ENCODE measurements at regions not wholly inside any gene's neighbourhood (a gene's known extent, or its start where the extent isn't known, plus 50 kb on each side); places are given as distances from the start of the nearest gene placed in this dataset.
A peak's percentile ranks its signal among the peaks of the same experiment; 100 is the strongest.

GRCh38 chr5:163867324-163867723 lies 361.9 kb downstream of the MAT2B start:
- H3K9ac ChIP-seq (replicated peaks; ENCODE audit: extremely low read depth, insufficient read depth, low read length), result peak overlapping the region; percentile 97
- POLR2A ChIA-PET, result interaction anchor here (0.6 to 0.9 kb wide), 2 partner anchors 102 to 171 kb away, joined by 3 to 4 read pairs; no protein-coding TSS in a partner anchor

DNA sequence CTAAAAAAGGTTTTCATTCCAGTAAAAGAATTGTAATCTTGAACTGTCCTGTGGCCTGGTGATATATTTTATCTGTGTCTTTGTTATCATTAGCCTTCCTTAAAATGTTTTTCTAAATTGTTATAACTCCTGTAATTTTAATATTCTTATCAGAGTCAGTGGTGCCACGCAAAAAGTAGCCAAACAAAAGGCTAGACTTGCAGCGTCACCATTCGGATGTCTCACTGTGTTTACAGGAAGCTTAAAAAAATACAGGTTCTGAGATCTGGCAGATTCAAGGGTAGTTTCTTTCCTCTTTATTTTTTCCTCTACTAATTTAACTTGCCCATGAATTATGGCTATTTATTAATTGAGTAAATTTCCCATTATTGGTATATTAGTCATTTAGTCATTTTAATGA lies 362.3 kb downstream of the MAT2B start:
- Histone ChIP-seq H4K20me1 (replicated peaks; ENCODE audit: control insufficient read depth, extremely low read depth, insufficient read depth, low read length) (no peaks in the 10 kb centered on the region), H3K4me2 (ENCODE audit: insufficient read depth, low read length) (peak overlapping the region; percentile 24), H3K9ac (replicated peaks; ENCODE audit: extremely low read depth, insufficient read depth, low read length) (peak overlapping the region; percentile 97), H3K79me2 (ENCODE audit: control insufficient read depth, insufficient read depth, low read length) (no peaks in the 10 kb centered on the region), H3K27me3 (ENCODE audit: control insufficient read depth in 2 of 2, insufficient read depth in 2 of 2, low read length in 2 of 2) (no peaks in the 10 kb centered on the region), H3K4me3 (replicated peaks in 1 of 3; ENCODE audit: insufficient read depth in 1 of 3, low read depth in 1 of 3, low read length in 3 of 3) (no peak overlapping the region), H3K4me1 (ENCODE audit: control insufficient read depth, extremely low read depth, insufficient read depth, low read length) (peaks cover 51% of the 10 kb centered on the region), H2AFZ (ENCODE audit: low read depth, low read length) (no peak overlapping the region), H3K9me3 (replicated peaks; ENCODE audit: control insufficient read depth, insufficient read depth, low read length) (no peaks in the 10 kb centered on the region), H3K36me3 (ENCODE audit: control insufficient read depth in 2 of 2, extremely low read depth in 1 of 2, insufficient read depth in 2 of 2, low read length in 2 of 2) (no peaks in the 10 kb centered on the region), H3K9me1 (replicated peaks; ENCODE audit: control insufficient read depth, extremely low read depth, insufficient read depth, low read length) (no peaks in the 10 kb centered on the region), H3K27ac (ENCODE audit: insufficient read depth, low read depth, low read length) (peak overlapping the region; percentile 99)
- peak; percentile 90 for DNase-seq (ENCODE audit: low read depth, low spot score)
- CTCF ChIA-PET, result interaction anchor here (0.6 to 1.4 kb wide), 5 partner anchors 109 to 636 kb away, joined by 3 to 5 read pairs (median 4); no protein-coding TSS in a partner anchor
- TF ChIP-seq JUN (IDR thresholded peaks at IDR 0.05; ENCODE audit: borderline replicate concordance, insufficient read depth, insufficient read length, low read depth) (peak; percentile 61), MYC (IDR thresholded peaks at IDR 0.05; ENCODE audit: low read depth, low read length) (no peak), EZH2 (IDR thresholded peaks at IDR 0.05; ENCODE audit: borderline replicate concordance, low read depth, low read length, severe bottlenecking) (no peak), POLR2AphosphoS5 (IDR thresholded peaks at IDR 0.05; ENCODE audit: insufficient read depth, low read depth, low read length) (peak; percentile 25), MAX (IDR thresholded peaks at IDR 0.05; ENCODE audit: insufficient read depth, insufficient read length) (no peak), GATA2 (IDR thresholded peaks at IDR 0.05; ENCODE audit: insufficient read depth, insufficient read length, low read depth, low read length) (peak; percentile 74), FOS (IDR thresholded peaks at IDR 0.05; ENCODE audit: borderline replicate concordance, insufficient read depth, low read length) (peak; percentile 50)
- TF ChIP-seq, protein P1, sequence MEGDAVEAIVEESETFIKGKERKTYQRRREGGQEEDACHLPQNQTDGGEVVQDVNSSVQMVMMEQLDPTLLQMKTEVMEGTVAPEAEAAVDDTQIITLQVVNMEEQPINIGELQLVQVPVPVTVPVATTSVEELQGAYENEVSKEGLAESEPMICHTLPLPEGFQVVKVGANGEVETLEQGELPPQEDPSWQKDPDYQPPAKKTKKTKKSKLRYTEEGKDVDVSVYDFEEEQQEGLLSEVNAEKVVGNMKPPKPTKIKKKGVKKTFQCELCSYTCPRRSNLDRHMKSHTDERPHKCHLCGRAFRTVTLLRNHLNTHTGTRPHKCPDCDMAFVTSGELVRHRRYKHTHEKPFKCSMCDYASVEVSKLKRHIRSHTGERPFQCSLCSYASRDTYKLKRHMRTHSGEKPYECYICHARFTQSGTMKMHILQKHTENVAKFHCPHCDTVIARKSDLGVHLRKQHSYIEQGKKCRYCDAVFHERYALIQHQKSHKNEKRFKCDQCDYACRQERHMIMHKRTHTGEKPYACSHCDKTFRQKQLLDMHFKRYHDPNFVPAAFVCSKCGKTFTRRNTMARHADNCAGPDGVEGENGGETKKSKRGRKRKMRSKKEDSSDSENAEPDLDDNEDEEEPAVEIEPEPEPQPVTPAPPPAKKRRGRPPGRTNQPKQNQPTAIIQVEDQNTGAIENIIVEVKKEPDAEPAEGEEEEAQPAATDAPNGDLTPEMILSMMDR (IDR thresholded peaks at IDR 0.05; ENCODE audit: extremely low read depth in 1 of 2, insufficient read depth in 1 of 2, low read depth in 1 of 2, low read length in 2 of 2), result no peak
- POLR2A ChIA-PET, result interaction anchor here (0.9 kb wide), 1 partner anchor 172 kb away, joined by 4 read pairs; no protein-coding TSS in a partner anchor
- dilution Hi-C loops (cut with MboI; ENCODE audit: extremely low pct_ligation_motif_present, low sequenced_read_pairs), result loop anchor here (10.0 to 25.0 kb wide), 2 partner anchors 105 to 163 kb away; no protein-coding TSS in a partner anchor
- peak; percentile 71 for FAIRE-seq
- no TSS peak for BruUV-seq (replicated peaks)
- intact Hi-C loops (cut with micrococcal nuclease), result loop anchor here (1.0 to 2.0 kb wide), 9 partner anchors 27 to 407 kb away; partner anchors contain the start of genes HMMR and NUDCD2

More at GRCh38 chr5:163867324-163867723, 361.9 kb downstream of the MAT2B start:
- H3K9me3 ChIP-seq (replicated peaks; ENCODE audit: control insufficient read depth, insufficient read depth, low read length), result no peaks in the 10 kb centered on the region
- no peaks in the 10 kb centered on the region for H4K20me1 ChIP-seq (replicated peaks; ENCODE audit: control insufficient read depth, extremely low read depth, insufficient read depth, low read length)
- CTCF ChIA-PET, result interaction anchor here (0.6 to 1.4 kb wide), 5 partner anchors 109 to 637 kb away, joined by 3 to 5 read pairs (median 4); no protein-coding TSS in a partner anchor
- dilution Hi-C loops (cut with MboI; ENCODE audit: extremely low pct_ligation_motif_present, low sequenced_read_pairs) (loop anchor here (10.0 to 25.0 kb wide), 2 partner anchors 105 to 163 kb away; no protein-coding TSS in a partner anchor), intact Hi-C loops (cut with micrococcal nuclease) (loop anchor here (1.0 to 2.0 kb wide), 8 partner anchors 101 to 407 kb away; partner anchors contain the start of genes HMMR and NUDCD2)
- no peaks in the 10 kb centered on the region for H3K9me1 ChIP-seq (replicated peaks; ENCODE audit: control insufficient read depth, extremely low read depth, insufficient read depth, low read length)
- peak overlapping the region; percentile 99 for H3K27ac ChIP-seq (ENCODE audit: insufficient read depth, low read depth, low read length)
- TSS peak; percentile 70 for BruUV-seq (replicated peaks)
- FAIRE-seq (no peak), DNase-seq (ENCODE audit: low read depth, low spot score) (peak; percentile 76)
- no peaks in the 10 kb centered on the region for H3K27me3 ChIP-seq (ENCODE audit: control insufficient read depth in 2 of 2, insufficient read depth in 2 of 2, low read length in 2 of 2)
- peaks cover 55% of the 10 kb centered on the region for H3K4me1 ChIP-seq (ENCODE audit: control insufficient read depth, extremely low read depth, insufficient read depth, low read length)
- peak overlapping the region; percentile 24 for H3K4me2 ChIP-seq (ENCODE audit: insufficient read depth, low read length)
- H3K36me3 ChIP-seq (ENCODE audit: control insufficient read depth in 2 of 2, extremely low read depth in 1 of 2, insufficient read depth in 2 of 2, low read length in 2 of 2), result no peaks in the 10 kb centered on the region
- TF ChIP-seq JUN (IDR thresholded peaks at IDR 0.05; ENCODE audit: borderline replicate concordance, insufficient read depth, insufficient read length, low read depth), result no peak
- peak; percentile 26 for TF ChIP-seq POLR2A (IDR thresholded peaks at IDR 0.05; ENCODE audit: low read depth, low read length)
- H3K4me3 ChIP-seq (replicated peaks in 1 of 3; ENCODE audit: insufficient read depth in 1 of 3, low read depth in 1 of 3, low read length in 3 of 3), result no peak overlapping the region
- no peaks in the 10 kb centered on the region for H3K79me2 ChIP-seq (ENCODE audit: control insufficient read depth, insufficient read depth, low read length)
- H2AFZ ChIP-seq (ENCODE audit: low read depth, low read length), result no peak overlapping the region

Measured in endothelial cell of umbilical vein (primary cell).